ENCODE measurements at regions not wholly inside any gene's neighbourhood (a gene's known extent, or its start where the extent isn't known, plus 50 kb on each side); places are given as distances from the start of the nearest gene placed in this dataset.

GRCh38 chr3:102599819-102600576 lies 165.2 kb downstream of the ZPLD1 start:
- DNase-seq (ENCODE audit: low read depth, low spot score): no peak

GRCh38 chr3:102605153-102605552 lies 170.3 kb downstream of the ZPLD1 start:
- DNase-seq (ENCODE audit: low read depth, low spot score): no peak

- no peak for DNase-seq (ENCODE audit: low read depth, low spot score)
Measured at GRCh38 chr3:102608875-102609274, 174.1 kb downstream of the ZPLD1 start.

GRCh38 chr3:102614021-102614569 lies 179.3 kb downstream of the ZPLD1 start:
- no peak for DNase-seq (ENCODE audit: low read depth, low spot score)

GRCh38 chr3:102614585-102614984 lies 179.8 kb downstream of the ZPLD1 start:
- DNase-seq (ENCODE audit: low read depth, low spot score): no peak

GRCh38 chr3:102617381-102617780 lies 182.6 kb downstream of the ZPLD1 start:
- no peak for DNase-seq (ENCODE audit: low read depth, low spot score)

- DNase-seq (ENCODE audit: low read depth, low spot score): no peak
Measured at GRCh38 chr3:102619361-102619760, 184.5 kb downstream of the ZPLD1 start.

- no peak for DNase-seq (ENCODE audit: low read depth, low spot score)
Measured at GRCh38 chr3:102629943-102630342, 195.1 kb downstream of the ZPLD1 start.

- no peak for DNase-seq (ENCODE audit: low read depth, low spot score)
Measured at GRCh38 chr3:102630531-102630930, 195.7 kb downstream of the ZPLD1 start.

GRCh38 chr3:102643546-102643945 lies 208.7 kb downstream of the ZPLD1 start:
- no peak for DNase-seq (ENCODE audit: low read depth, low spot score)

GRCh38 chr3:102646557-102646956 lies 211.7 kb downstream of the ZPLD1 start:
- DNase-seq (ENCODE audit: low read depth, low spot score): no peak

GRCh38 chr3:102660653-102661052 lies 225.8 kb downstream of the ZPLD1 start:
- no peak for DNase-seq (ENCODE audit: low read depth, low spot score)

- no peak for DNase-seq (ENCODE audit: low read depth, low spot score)
Measured at GRCh38 chr3:102661707-102662497, 227.1 kb downstream of the ZPLD1 start.

- no peak for DNase-seq (ENCODE audit: low read depth, low spot score)
Measured at GRCh38 chr3:102662498-102662772, 227.6 kb downstream of the ZPLD1 start.

- no peak for DNase-seq (ENCODE audit: low read depth, low spot score)
Measured at GRCh38 chr3:102664126-102664525, 229.3 kb downstream of the ZPLD1 start.

- DNase-seq (ENCODE audit: low read depth, low spot score): no peak
Measured at GRCh38 chr3:102665183-102665582, 230.4 kb downstream of the ZPLD1 start.

- DNase-seq (ENCODE audit: low read depth, low spot score): no peak
Measured at GRCh38 chr3:102668247-102668646, 233.4 kb downstream of the ZPLD1 start.

GRCh38 chr3:102670986-102671385 lies 236.2 kb downstream of the ZPLD1 start:
- no peak for DNase-seq (ENCODE audit: low read depth, low spot score)

GRCh38 chr3:102672305-102672704 lies 237.5 kb downstream of the ZPLD1 start:
- DNase-seq (ENCODE audit: low read depth, low spot score): no peak

GRCh38 chr3:102673271-102674115 lies 238.7 kb downstream of the ZPLD1 start:
- peak; percentile 31 for DNase-seq (ENCODE audit: low read depth, low spot score)

GRCh38 chr3:102674284-102674683 lies 239.5 kb downstream of the ZPLD1 start:
- DNase-seq (ENCODE audit: low read depth, low spot score): no peak

GRCh38 chr3:102676424-102676823 lies 241.6 kb downstream of the ZPLD1 start:
- no peak for DNase-seq (ENCODE audit: low read depth, low spot score)

Data from smooth muscle cell of the brain vasculature (primary cell).